HCT116 (cell line): ENCODE measurements at regions not wholly inside any gene's neighbourhood (a gene's known extent, or its start where the extent isn't known, plus 50 kb on each side); places are given as distances from the start of the nearest gene placed in this dataset.

ENCODE experiments used
- ATAC-seq: fragments of 200-7000 bp; cut with Tn5 transposase; 2 replicates; pipeline ENCODE4 v1.9.1; 2020; ENCODE audit warnings: mild to moderate bottlenecking, moderate library complexity
- BruUV-seq: library from RNA; stranded (reverse); fragments of 400-500 nt; replicated peaks from 2 replicates; lab custom pipeline; 2021; lab: Mats Ljungman, UMichigan
- CTCF ChIA-PET: fragments of 300-600 bp; sonication (Branson Sonifier 250); formaldehyde crosslinking; loops from one replicate; lab custom pipeline; 2021; ENCODE audit warnings: antibody characterized with exemption; lab: Charles Lee
- POLR2A ChIA-PET: fragments of 300-600, 350-600 bp; sonication (Branson Sonifier 250); formaldehyde crosslinking; loops from one replicate; lab custom pipeline; 2021; ENCODE audit warnings: antibody characterized with exemption; lab: Charles Lee
- RAD21 ChIA-PET, 2 experiments: fragments of 300-600 bp; sonication (Branson Sonifier 250); formaldehyde crosslinking; loops; one replicate each; lab custom pipeline; 2023; ENCODE audit warnings: low total read pairs in 2 of 2; ENCODE audit not compliant: uncharacterized antibody in 2 of 2, unreplicated experiment in 2 of 2, low non-redundant PET in 1 of 2; lab: Charles Lee
- DNase-seq: peaks from one replicate; pipeline ENCODE4 v3.0.0-alpha.2; 2010; ENCODE audit warnings: low read depth, low spot score
- H2AFZ ChIP-seq: fragments of 200-600 bp; shearing (Covaris generic), sonication (generic); 2 replicates; pipeline ENCODE4 v1.6.1; 2017; ENCODE audit warnings: low read depth, mixed run types, mixed read lengths, antibody characterized with exemption, low read length; ENCODE audit not compliant: poor library complexity, severe bottlenecking
- H3K27ac ChIP-seq: 2 replicates; pipeline ENCODE4 v1.5.1; 2012; ENCODE audit warnings: low read depth, low read length
- H3K27me3 ChIP-seq: fragments of 200-600 bp; sonication (generic); 2 replicates; pipeline ENCODE4 v1.6.1; 2016; ENCODE audit warnings: mixed run types, low read length, mixed read lengths; ENCODE audit not compliant: insufficient read depth
- H3K36me3 ChIP-seq, 2 experiments: fragments of 200-500 bp in 1 of 2; fragments of 200-600 bp in 1 of 2; sonication (Bioruptor generic) in 1 of 2; sonication (generic) in 1 of 2; 2 replicates each; pipeline versions ENCODE4 v1.5.1 to v1.6.1; 2014 to 2016; ENCODE audit warnings: low read length in 2 of 2, inconsistent platforms in 1 of 2, mixed read lengths in 1 of 2, mixed run types in 1 of 2; ENCODE audit not compliant: insufficient read depth in 2 of 2, control insufficient read depth in 1 of 2
- H3K4me1 ChIP-seq, 2 experiments: fragments of 200-600 bp in 1 of 2; sonication (generic) in 1 of 2; 2 replicates each; pipeline versions ENCODE4 v1.5.1 to v1.6.1; 2012 to 2017; ENCODE audit warnings: low read length in 2 of 2, inconsistent platforms in 1 of 2, mild to moderate bottlenecking in 1 of 2, mixed read lengths in 1 of 2, mixed run types in 1 of 2, moderate library complexity in 1 of 2; ENCODE audit not compliant: insufficient read depth in 2 of 2, control insufficient read depth in 1 of 2
- H3K4me2 ChIP-seq: fragments of 200-600 bp; sonication (generic); 2 replicates; pipeline ENCODE4 v1.6.1; 2017; ENCODE audit warnings: mixed run types, low read length, mixed read lengths
- H3K4me3 ChIP-seq, 2 experiments: fragments of 200-600 bp in 1 of 2; sonication (generic) in 1 of 2; replicated peaks in 1 of 2; 2 replicates each; pipeline ENCODE4 v1.5.1; 2011 to 2016; ENCODE audit warnings: low read length in 2 of 2, control low read depth in 1 of 2, low read depth in 1 of 2, mild to moderate bottlenecking in 1 of 2, mixed read lengths in 1 of 2, mixed run types in 1 of 2
- H3K79me2 ChIP-seq: fragments of 200-600 bp; sonication (generic); 2 replicates; pipeline ENCODE4 v1.6.1; 2017; ENCODE audit warnings: mild to moderate bottlenecking, mixed run types, low read length, moderate library complexity, mixed read lengths; ENCODE audit not compliant: insufficient read depth
- H3K9ac ChIP-seq: fragments of 200-600 bp; sonication (generic); 2 replicates; pipeline ENCODE4 v1.6.1; 2016; ENCODE audit warnings: low read length, mixed read lengths
- H3K9me2 ChIP-seq: fragments of 200-600 bp; sonication (generic), shearing (Covaris generic); 2 replicates; pipeline ENCODE4 v1.6.1; 2017; ENCODE audit warnings: mixed run types, mild to moderate bottlenecking, moderate library complexity; ENCODE audit not compliant: insufficient read depth
- H3K9me3 ChIP-seq, 2 experiments: fragments of 200-500 bp in 1 of 2; fragments of 200-600 bp in 1 of 2; sonication (Bioruptor generic) in 1 of 2; sonication (generic) in 1 of 2; 2 replicates each; pipeline ENCODE4 v1.6.1; 2014 to 2017; ENCODE audit warnings: low read length in 2 of 2, mixed read lengths in 2 of 2, inconsistent platforms in 1 of 2, low read depth in 1 of 2, mild to moderate bottlenecking in 1 of 2, mixed run types in 1 of 2, moderate library complexity in 1 of 2; ENCODE audit not compliant: control insufficient read depth in 1 of 2, insufficient read depth in 1 of 2
- H4K20me1 ChIP-seq: fragments of 200-600 bp; sonication (generic), shearing (Covaris generic); 2 replicates; pipeline ENCODE4 v1.6.1; 2017; ENCODE audit warnings: mixed run types, mild to moderate bottlenecking, moderate library complexity; ENCODE audit not compliant: insufficient read depth
- CBX3 ChIP-seq: IDR thresholded peaks from 2 replicates; pipeline ENCODE4 v1.6.1; 2012; ENCODE audit warnings: low read depth
- CEBPB ChIP-seq: IDR thresholded peaks from 2 replicates; pipeline ENCODE4 v1.6.1; 2012; ENCODE audit warnings: low read depth
- EGR1 ChIP-seq: IDR thresholded peaks from 2 replicates; pipeline ENCODE4 v1.6.1; 2012; ENCODE audit warnings: low read depth
- ELF1 ChIP-seq: IDR thresholded peaks from 2 replicates; pipeline ENCODE4 v1.6.1; 2012; ENCODE audit warnings: low read depth, borderline replicate concordance
- EZH2 ChIP-seq: fragments of 200-600 bp; sonication (generic); IDR thresholded peaks from 2 replicates; pipeline ENCODE4 v1.6.1; 2017; ENCODE audit warnings: antibody characterized with exemption, mixed run types
- EZH2phosphoT487 ChIP-seq: fragments of 200-600 bp; IDR thresholded peaks from 2 replicates; pipeline ENCODE4 v1.6.1; 2018; ENCODE audit warnings: antibody characterized with exemption, borderline replicate concordance
- FOSL1 ChIP-seq: IDR thresholded peaks from 2 replicates; pipeline ENCODE4 v1.6.1; 2012; ENCODE audit warnings: low read depth
- JUND ChIP-seq: IDR thresholded peaks from 2 replicates; pipeline ENCODE4 v1.6.1; 2012
- MAX ChIP-seq: IDR thresholded peaks from 2 replicates; pipeline ENCODE4 v1.6.1; 2012
- POLR2AphosphoS5 ChIP-seq: IDR thresholded peaks from 2 replicates; pipeline ENCODE4 v1.6.1; 2011; ENCODE audit warnings: mild to moderate bottlenecking, low read depth, low read length, moderate library complexity
- REST ChIP-seq: IDR thresholded peaks from 2 replicates; pipeline ENCODE4 v1.6.1; 2012; ENCODE audit warnings: low read depth
- SRF ChIP-seq: IDR thresholded peaks from 2 replicates; pipeline ENCODE4 v1.6.1; 2012; ENCODE audit warnings: low read depth
- YY1 ChIP-seq: IDR thresholded peaks from 2 replicates; pipeline ENCODE4 v1.6.1; 2011; ENCODE audit warnings: low read length, low read depth, moderate library complexity, mild to moderate bottlenecking; ENCODE audit not compliant: insufficient replicate concordance; ENCODE audit errors: extremely low read depth
- ZFX ChIP-seq: fragments of 450-650 bp; IDR thresholded peaks from 2 replicates; pipeline ENCODE4 v1.6.1; 2017
- ZNF274 ChIP-seq: fragments of 200-500 bp; sonication (Bioruptor generic); IDR thresholded peaks from 2 replicates; pipeline ENCODE4 v1.6.1; 2014; ENCODE audit warnings: mild to moderate bottlenecking, low read depth, low read length, inconsistent platforms
- intact Hi-C: fragments of 100-400 bp; cut with micrococcal nuclease; formaldehyde crosslinking; loops from 2 replicates; pipeline ENCODE4 v1.10.0; 2022

- RAD21 ChIA-PET: no interaction called here
- Histone ChIP-seq H3K9me2 (no peaks in the 10 kb centered on the region), H3K79me2 (no peaks in the 10 kb centered on the region), H2AFZ (no peak overlapping the region), H3K9ac (no peak overlapping the region), H3K4me1 (no peaks in the 10 kb centered on the region), H3K27me3 (no peaks in the 10 kb centered on the region), H3K4me3 (no peak overlapping the region), H3K27ac (no peak overlapping the region), H3K36me3 (no peaks in the 10 kb centered on the region), H3K4me2 (no peak overlapping the region), H3K9me3 (no peaks in the 10 kb centered on the region), H4K20me1 (no peaks in the 10 kb centered on the region)
- DNase-seq (no peak), ATAC-seq (no peak)
- BruUV-seq: no TSS peak
- intact Hi-C loops: no loop called here
- CTCF ChIA-PET: no interaction called here
- POLR2A ChIA-PET: no interaction called here
- no peak for TF ChIP-seq CEBPB
- no peak for TF ChIP-seq MAX
- TF ChIP-seq YY1: no peak
- no peak for TF ChIP-seq EZH2phosphoT487
- no peak for TF ChIP-seq EZH2
- TF ChIP-seq ZNF274: no peak
- TF ChIP-seq EGR1: no peak
- no peak for TF ChIP-seq SRF
- TF ChIP-seq REST: no peak
- no peak for TF ChIP-seq CBX3
- TF ChIP-seq JUND: no peak
- TF ChIP-seq ELF1: no peak
- no peak for TF ChIP-seq POLR2AphosphoS5
- no peak for TF ChIP-seq ZFX
- TF ChIP-seq FOSL1: no peak
Observed at GRCh38 chr14:89720076-89720687, 234.3 kb downstream of the EFCAB11 start.
